Skeletal muscle cell (primary cell): ENCODE measurements at regions not wholly inside any gene's neighbourhood (a gene's known extent, or its start where the extent isn't known, plus 50 kb on each side); places are given as distances from the start of the nearest gene placed in this dataset.
"Not testable (repeated sequence)": the region's sequence is repeated elsewhere in the genome, so short reads cannot be mapped to it uniquely, and the experiment has no call there.

ENCODE experiments used
- DNase-seq: peaks from one replicate; pipeline ENCODE4 v3.0.0-alpha.2; 2010; ENCODE audit warnings: low read depth
- H3K4me3 ChIP-seq: 2 replicates; pipeline ENCODE4 v1.5.1; 2011; ENCODE audit warnings: low read depth, mild to moderate bottlenecking, control low read depth, low read length, moderate library complexity

DNA sequence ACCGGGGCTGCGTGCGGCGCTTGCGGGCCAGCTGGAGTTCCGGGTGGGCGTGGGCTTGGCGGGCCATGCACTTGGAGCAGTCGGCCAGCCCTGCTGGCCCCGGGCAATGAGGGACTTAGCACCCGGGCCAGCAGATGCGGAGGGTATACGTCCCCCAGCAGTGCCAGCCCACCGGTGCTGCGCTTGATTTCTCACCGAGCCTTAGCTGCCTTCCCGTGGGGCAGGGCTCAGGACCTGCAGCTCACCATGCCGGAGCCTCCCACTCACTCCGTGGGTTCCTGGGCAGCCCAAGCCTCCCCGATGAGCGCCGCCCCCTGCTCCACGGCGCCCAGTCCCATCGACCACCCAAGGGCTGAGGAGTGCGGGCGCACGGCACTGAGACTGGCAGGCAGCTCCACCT lies 51.4 kb upstream of the INPP4B start:
- not testable (repeated sequence) for DNase-seq, H3K4me3 ChIP-seq

DNA sequence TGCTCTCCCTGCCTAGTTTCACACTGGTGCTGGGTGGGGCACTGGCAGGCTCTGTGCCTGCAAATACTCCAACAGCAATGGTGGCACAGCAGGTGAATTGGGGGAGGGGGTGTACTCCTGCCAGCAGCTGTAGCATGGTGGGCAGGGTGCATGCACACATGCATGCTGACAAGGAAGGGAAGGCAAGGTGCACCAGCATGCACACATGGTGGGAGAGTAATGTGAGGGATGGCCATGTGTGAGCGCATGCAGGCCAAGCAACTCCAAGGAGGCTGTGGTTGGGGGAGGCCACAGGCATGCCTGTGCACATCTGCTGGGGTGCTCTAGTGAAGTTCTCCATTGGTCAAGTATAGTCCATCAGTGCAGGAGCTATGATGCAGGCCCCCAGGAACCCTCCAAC lies 54.5 kb upstream of the INPP4B start:
- H3K4me3 ChIP-seq: no peak overlapping the region
- DNase-seq: no peak

DNA sequence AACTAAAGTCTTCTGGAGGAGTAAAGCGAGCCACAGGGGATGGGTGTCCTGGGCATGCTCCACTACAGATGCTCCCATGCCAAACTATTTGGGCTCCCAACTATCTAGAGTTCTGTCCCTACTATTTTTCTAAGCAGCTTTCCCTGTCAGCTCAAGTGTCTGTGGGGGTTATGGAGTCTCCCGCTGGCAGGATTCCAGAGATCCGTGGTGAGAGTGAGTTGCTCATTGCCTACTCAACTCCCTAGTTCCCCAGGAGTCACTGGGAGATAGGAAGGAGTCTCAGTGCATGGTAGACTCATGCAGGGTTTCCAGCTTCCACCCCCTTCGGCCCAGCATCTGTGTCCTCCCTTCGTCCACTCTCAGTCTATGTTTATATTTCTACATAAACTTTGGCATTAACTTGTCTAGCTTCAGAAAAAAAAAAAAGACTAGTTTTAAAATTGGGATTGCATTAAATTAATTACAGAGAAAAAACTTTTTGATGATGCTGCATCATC lies 55.1 kb upstream of the INPP4B start:
- no peak for DNase-seq
- H3K4me3 ChIP-seq: no peak overlapping the region

DNA sequence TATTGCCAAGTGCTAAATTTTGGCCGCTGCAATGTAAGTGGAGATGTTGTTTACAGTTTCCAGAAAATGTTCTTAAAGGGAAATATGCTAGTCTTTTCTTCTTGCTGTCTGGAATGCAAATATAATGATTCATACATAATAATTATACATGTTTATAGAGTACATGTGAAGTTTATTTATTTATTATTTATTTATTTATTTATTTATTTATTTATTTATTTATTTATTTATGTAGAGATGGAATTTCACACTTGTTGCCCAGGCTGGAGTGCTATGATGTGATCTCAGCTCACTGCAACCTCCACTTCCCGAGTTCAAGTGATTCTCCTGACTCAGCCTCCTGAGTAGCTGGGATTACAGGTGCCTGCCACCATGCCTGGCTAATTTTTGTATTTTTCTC lies 57.5 kb upstream of the INPP4B start:
- not testable (repeated sequence) for DNase-seq, H3K4me3 ChIP-seq

DNA sequence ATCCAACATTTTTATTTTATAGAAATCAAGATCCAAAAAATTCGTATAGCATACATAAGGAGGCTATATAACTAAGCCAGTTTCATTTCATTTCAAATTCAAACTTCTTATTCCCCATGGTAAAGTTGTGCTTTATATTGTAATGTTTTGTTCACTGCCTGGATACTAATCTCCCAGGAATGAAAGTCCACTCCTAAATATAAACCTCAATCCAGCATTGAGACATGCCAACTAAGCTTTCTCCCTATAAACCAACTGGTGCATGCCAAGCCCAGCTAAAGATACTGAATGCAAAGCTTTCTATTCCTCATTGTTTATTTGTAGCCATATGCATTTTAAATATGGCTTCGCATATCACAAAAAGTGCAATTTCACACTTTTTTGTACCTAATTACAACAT lies 63.8 kb upstream of the INPP4B start:
- no peak for DNase-seq
- no peak overlapping the region for H3K4me3 ChIP-seq

DNA sequence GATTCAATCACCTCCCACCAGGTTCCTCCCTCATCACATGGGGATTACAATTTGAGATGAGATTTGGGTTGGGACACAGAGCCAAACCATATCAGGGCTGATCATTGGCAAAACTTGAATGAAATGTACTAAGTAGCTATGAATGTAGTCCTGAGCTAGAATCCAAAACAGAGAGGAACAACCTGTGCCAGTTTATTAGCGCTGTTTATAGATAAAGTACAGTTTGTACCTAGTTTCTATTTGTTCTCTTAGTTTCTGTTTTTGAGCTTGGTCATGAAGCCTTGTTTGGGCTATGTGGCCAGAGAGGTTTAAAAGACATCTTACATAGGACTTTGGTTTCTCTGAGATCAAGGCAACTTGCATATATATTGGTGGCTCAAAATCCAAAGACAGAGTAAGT lies 66.9 kb upstream of the INPP4B start:
- no peak for DNase-seq
- no peak overlapping the region for H3K4me3 ChIP-seq

DNA sequence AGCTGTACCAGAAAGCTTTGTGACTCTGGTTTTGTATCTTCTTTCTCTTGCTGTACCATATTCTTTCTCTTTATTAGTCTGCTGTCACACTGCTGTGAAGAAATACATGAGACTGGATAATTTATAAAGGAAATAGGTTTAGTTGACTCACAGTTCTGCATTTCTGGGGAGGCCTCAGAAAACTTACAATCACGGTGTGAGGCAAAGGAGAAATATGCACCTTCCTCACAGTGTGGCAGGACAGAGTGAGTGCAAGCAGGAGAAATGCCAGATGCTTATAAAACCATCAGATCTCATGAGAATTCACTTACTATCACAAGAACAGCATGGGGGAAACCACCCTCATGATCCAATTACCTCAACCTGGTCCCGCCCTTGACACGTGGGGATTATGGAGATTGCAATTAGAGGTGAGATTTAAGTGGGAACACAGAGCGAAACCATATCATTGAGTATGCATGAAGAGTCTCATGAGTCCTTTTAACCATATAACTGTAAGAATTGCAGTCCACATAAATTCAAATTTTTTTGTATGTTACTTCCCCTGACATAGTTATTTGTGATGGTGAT lies 67.4 kb upstream of the INPP4B start:
- DNase-seq: no peak
- H3K4me3 ChIP-seq: no peak overlapping the region

DNA sequence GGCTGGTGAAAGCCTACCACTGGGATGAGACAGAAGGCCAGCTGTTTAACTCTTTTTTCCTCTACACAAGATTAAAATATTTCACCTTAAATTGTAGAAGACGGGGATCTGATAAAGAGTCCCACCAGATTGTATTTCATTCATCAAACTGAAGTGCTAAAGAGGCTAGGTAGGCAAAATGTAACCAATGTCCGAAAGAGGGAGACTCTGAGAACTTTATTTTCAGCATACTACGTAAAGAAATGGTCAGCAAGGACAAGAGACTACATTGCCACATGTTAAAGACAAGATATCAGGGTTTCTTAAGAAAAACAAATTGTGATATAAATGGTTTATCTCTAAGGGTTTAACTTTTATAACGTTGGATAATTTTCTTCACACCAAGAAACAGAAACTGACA lies 71.6 kb upstream of the INPP4B start:
- DNase-seq: no peak
- H3K4me3 ChIP-seq: no peak overlapping the region

DNA sequence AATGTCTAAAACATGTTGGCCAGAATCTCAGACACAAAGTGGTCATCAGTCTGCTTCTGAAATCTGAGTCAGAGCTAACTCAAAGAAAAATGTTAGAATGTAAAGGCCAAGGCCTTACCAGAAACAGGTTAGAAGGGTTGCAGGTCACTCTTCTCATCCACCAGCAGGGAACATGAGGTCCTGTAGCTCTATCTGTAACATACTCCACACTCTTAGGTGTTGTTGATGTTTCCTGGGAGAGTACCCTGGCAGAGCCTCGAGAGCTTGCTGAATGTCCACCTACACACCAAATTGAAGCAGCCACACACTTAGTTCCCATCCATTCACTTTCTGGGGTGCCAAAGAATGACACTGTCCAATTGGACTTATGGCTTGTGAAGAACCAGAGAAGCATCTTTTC lies 76.6 kb upstream of the INPP4B start:
- no peak for DNase-seq

DNA sequence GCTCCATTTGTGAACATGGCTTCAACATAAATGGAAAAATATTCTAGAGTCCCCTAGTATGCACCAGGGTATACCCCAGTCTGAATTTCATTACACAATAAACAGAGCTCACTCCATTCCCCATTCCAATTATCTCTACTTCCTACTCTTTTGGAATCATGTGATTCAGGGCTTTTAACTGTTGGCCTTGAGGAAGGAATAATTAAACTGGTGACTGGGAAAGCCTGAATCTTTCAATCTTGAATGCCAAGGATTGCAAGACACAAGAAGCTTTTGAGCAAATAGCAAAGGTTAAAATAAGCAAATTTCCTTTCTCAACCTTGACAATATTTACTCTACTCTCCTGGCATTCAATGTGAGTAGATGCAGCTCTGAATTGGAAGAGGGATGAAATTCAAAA lies 77.5 kb upstream of the INPP4B start:
- DNase-seq: no peak
- no peak overlapping the region for H3K4me3 ChIP-seq

More for the DNA sequence above, 76.6 kb upstream of the INPP4B start:
- no peak overlapping the region for H3K4me3 ChIP-seq

DNA sequence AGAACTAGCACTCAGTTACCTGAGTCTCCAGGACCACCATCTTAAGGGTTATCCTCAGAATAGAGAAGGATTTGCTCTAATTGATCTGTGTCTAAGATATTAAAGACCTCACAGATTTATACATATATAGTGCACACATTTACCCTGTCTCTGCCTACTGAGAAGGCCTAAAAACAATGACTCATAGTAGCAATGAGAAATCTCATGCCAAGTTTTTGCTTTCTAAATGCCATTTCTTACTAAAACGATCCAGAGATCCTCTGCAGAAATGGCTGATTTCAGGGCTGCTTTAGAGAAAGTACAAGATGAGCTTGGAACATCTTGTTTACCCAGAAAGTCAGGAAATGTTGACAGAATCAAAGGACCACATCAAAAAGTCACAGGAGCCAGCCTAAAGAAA lies 79.1 kb upstream of the INPP4B start:
- DNase-seq: no peak
- no peak overlapping the region for H3K4me3 ChIP-seq

DNA sequence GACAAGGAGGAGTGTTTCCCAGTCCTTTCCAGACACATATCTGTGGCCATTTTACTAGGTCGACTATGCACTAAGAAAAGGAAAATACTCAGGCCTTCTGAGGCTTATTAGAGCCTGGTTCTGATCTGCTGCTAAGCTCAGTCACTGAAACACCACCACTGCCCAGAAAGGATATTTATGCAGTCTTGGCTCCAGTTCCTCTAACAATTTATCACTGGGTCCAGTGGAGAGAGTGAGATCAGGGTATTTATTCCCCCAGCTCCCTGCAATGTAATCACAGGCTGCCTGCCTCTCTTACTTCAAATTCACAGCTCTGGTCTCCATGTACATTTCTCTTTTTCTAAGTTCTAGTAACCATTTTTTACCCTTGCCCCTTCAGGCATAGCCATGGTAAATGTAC lies 81.6 kb upstream of the INPP4B start:
- DNase-seq: no peak
- H3K4me3 ChIP-seq: no peak overlapping the region

DNA sequence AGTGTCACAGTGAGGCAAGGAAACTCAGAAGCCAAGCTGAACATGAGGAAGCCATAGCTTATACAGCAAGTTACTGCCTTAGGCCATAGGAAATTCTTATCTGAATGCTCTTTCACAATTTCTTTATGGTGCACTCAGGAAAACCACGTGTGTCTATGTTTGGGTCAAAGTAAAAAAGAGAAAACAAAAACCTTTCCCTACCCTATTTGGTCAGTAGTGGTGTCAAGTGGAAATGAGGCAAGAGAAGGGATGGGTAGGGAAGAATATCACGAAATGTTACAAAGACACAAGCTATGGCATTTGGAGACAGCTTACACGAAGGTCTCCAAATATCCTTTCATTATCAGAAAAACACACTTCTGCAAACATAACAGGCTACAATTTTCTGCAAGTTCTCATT lies 83.4 kb upstream of the INPP4B start:
- H3K4me3 ChIP-seq: no peak overlapping the region
- DNase-seq: no peak

DNA sequence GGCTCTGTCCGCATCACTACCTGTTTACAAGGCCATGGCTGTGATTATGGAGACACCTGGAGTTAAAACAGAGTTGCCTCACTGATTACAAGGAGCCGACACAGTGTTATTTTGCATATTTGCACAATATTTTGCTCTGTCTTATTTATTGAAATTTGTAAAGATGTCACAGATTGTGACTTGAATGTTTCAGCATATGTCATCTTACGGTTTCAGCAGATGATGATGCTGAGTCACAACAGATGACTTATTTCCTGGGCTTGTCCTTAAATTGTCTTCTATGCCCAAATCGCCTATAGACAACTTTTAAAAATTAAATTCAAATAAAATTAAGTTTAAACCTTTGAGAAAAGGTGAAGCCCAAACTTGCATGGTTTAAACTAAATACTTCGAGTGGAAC lies 87.1 kb upstream of the INPP4B start:
- no peak overlapping the region for H3K4me3 ChIP-seq
- DNase-seq: no peak

DNA sequence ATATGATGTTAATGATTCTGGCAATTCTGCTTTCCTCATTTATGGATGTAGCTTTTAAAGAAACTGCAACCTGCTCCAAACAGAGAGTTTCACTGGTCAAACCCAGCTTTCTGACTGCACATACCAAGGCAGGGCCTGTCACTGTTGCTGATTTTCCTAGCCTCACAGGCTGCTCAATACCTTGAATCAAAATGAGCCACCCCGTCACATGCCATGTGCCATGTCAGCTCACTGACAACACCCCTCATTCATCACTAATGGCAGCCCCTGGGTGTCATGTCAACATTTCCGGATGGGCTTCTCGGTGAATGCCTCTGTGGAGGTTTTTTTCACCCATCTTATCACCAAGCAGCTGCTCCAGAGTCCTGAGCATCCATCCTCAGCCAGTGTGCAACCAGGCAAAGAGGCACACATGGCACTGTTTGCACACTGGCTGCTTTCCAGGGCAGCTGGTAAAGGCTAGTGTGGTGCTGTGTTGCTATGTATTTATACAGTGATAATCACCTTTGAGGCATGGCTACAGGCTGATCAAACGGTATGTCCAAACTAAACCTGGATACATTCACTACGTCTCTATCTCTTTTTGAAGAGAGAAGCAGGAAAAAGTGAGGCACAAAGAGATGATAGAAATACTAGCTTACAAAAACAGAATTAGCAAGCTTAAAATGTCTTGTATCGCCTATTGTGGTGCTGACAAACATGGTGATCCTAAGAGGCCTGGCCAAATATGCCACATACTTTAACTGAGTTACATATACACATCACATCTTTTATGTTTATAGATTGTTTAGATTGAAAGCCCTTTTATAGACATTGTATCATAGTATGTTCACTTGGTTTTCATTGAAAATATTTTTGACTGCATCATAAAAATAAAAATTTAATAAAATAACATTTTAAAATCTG lies 94.6 kb upstream of the INPP4B start:
- DNase-seq: no peak
- no peak overlapping the region for H3K4me3 ChIP-seq

DNA sequence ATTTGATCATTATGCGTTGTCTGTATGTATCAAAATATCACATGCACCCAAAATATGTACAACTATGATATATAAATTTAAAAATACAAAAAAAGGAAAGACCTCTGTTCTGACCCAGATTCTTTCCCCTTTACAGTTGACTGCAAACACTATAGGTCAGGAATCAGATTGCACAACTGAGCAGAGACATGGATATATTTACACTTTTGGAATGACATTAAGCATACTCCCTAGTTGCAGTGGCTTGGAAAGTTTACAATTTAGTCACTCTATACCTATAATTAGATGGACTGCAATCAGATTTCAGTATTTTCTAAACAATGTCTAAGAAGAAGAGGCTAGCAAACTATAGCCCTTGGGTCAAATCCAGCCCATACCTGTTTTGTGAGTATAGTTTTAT lies 98.5 kb upstream of the INPP4B start:
- DNase-seq: no peak
- no peak overlapping the region for H3K4me3 ChIP-seq

DNA sequence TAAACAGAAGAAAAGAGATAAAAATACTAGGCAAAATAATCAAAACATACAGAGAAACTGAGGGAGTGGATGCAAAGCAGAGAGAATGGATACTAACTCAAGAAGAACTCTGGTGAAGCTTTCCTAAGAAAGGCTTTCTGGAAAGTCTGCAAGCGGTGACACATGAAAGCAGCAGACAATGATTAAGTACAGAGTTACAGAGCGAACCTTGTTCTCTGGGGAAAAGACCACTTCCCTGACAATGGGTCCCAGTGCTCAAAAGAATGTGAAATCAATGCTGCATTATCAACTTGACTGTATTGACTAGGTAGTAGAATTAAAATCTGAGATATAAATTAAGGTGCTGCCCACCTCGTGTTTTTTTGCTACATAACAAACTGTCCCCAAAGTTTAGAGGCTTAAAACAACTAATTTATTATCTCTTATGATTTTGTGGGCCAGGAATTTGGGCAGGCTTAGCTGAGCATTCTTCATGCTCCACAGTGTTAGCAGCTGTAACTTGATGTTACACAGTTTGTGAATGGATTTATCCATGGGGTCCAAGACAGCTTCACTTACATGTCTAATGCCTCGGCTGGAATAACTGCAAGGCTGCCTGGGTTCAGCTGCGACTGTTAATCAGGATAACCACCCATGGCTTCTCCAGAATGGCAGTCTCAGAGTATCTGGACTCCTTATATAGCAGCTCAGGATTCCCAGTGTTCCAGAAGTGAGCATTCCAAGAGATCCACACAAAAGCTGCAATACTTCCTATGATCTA lies 106.9 kb upstream of the INPP4B start:
- no peak for DNase-seq
- H3K4me3 ChIP-seq: no peak overlapping the region

DNA sequence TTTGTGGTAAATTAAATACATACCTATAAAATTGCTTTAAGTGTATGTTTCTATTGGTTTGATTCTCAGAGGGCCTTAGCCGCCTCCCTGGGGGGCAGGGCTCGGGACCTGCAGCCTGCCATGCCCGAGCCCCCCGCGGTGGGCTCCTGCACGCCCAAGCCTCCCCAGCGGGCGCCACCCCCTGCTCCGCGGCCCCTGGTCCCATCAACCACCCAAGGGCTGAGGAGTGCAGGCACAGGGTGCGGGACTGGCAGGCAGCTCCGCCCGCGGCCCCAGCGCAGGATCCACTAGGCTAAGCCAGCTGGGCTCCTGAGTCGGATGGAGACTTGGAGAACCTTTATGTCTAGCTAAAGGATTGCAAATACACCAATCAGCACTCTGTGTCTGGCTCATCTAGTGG lies 108.3 kb upstream of the INPP4B start:
- no peak overlapping the region for H3K4me3 ChIP-seq
- DNase-seq: no peak

DNA sequence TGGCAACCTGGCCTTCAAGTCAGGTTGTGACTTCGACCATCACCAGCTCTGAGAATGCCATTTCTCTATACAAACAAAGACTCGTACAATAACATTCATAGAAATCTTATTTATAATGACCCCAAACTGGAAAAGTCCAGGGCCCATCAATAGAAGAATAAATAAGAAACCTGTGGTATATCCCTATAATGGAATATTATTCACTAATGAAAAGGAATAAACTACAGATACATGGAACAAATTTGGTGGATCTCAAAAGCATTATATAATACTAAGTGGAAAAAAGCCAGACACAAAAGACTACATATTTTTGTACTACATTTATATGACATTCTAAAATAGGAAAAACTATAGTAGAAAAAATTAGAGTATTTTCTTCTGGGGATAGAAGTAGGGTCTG lies 109.4 kb upstream of the INPP4B start:
- DNase-seq: no peak
- H3K4me3 ChIP-seq: no peak overlapping the region

DNA sequence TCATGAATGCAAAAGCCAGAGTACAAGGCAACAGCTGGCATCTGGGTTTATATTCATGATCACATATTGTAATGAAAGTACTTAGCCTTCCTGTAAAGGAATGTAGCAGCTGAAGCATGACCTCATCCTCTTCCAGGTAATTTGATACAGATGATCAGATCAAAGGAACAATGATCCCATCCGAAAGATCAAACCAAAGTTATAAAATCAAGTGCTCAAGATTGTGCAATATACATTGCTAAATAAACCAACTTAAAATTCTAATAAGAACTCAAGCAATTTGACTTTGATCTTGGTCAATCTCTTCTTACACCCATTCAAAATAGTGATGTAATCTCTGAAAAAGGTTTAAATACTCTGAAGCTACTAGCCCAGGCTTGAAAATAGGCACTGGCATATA lies 113.1 kb upstream of the INPP4B start:
- DNase-seq: peak; percentile 28

More for the DNA sequence above, 113.1 kb upstream of the INPP4B start:
- H3K4me3 ChIP-seq: no peak overlapping the region
